ENCODE measurements at regions not wholly inside any gene's neighbourhood (a gene's known extent, or its start where the extent isn't known, plus 50 kb on each side); places are given as distances from the start of the nearest gene placed in this dataset.

GRCh38 chr5:18334949-18335348, 700.7 kb downstream of the TAF11L14 start:
- H3K9ac ChIP-seq (ENCODE audit: extremely low read depth, insufficient read length, low read length), result no peak overlapping the region
- H3K27me3 ChIP-seq (ENCODE audit: insufficient read depth, low read length), result no peaks in the 10 kb centered on the region
- no peak overlapping the region for H2BK15ac ChIP-seq (ENCODE audit: low read depth, low read length)
- no peaks in the 10 kb centered on the region for H3K79me1 ChIP-seq (ENCODE audit: insufficient read depth, low read depth, low read length, poor library complexity, severe bottlenecking)
- Mint-ChIP-seq H3K36me3 (ENCODE audit: insufficient read depth in 1 of 3, low read depth in 3 of 3) (no peaks in the 10 kb centered on the region; a peak in 1 of 7 replicates), H3K27ac (no peak overlapping the region), H3K4me3 (no peak overlapping the region), H3K27me3 (ENCODE audit: low read depth) (no peaks in the 10 kb centered on the region; the same call in 1 of the 2 replicates), H3K9me3 (peaks cover 5 to 12% of the 10 kb centered on the region in 2 experiments; a peak in 4 of 5 replicates), H3K4me1 (no peaks in the 10 kb centered on the region)
- TF ChIP-seq, protein P1, sequence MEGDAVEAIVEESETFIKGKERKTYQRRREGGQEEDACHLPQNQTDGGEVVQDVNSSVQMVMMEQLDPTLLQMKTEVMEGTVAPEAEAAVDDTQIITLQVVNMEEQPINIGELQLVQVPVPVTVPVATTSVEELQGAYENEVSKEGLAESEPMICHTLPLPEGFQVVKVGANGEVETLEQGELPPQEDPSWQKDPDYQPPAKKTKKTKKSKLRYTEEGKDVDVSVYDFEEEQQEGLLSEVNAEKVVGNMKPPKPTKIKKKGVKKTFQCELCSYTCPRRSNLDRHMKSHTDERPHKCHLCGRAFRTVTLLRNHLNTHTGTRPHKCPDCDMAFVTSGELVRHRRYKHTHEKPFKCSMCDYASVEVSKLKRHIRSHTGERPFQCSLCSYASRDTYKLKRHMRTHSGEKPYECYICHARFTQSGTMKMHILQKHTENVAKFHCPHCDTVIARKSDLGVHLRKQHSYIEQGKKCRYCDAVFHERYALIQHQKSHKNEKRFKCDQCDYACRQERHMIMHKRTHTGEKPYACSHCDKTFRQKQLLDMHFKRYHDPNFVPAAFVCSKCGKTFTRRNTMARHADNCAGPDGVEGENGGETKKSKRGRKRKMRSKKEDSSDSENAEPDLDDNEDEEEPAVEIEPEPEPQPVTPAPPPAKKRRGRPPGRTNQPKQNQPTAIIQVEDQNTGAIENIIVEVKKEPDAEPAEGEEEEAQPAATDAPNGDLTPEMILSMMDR (conservative IDR thresholded peaks at IDR 0.05), result no peak
- no peaks in the 10 kb centered on the region for H3K23me2 ChIP-seq (ENCODE audit: insufficient read length, low read depth, low read length, poor library complexity, severe bottlenecking)
- no peak overlapping the region for H3K18ac ChIP-seq (ENCODE audit: insufficient read length, low read depth, low read length)
- no peak overlapping the region for H3K14ac ChIP-seq (ENCODE audit: insufficient read depth, low read length)
- H3K4ac ChIP-seq (ENCODE audit: low read depth, low read length), result no peak overlapping the region
- no peak overlapping the region for H2AFZ ChIP-seq (ENCODE audit: low read length)
- H4K20me1 ChIP-seq (ENCODE audit: control insufficient read depth, insufficient read depth, insufficient read length), result no peaks in the 10 kb centered on the region
- no peak overlapping the region for H2BK120ac ChIP-seq (ENCODE audit: low read depth, low read length, poor library complexity, severe bottlenecking)
- no peak overlapping the region for H3K23ac ChIP-seq (ENCODE audit: insufficient read length, low read depth, low read length)
- WGBS (ENCODE audit: extremely low coverage, insufficient read length, low lambda C conversion rate), result no CpG with 5 or more reads among the region's 5 CpGs
- no peaks in the 10 kb centered on the region for H3K4me1 ChIP-seq (ENCODE audit: insufficient read depth, low read length)
- H3T11ph ChIP-seq (ENCODE audit: low read length), result no peak overlapping the region
- H2BK20ac ChIP-seq (ENCODE audit: low read depth, low read length, poor library complexity, severe bottlenecking), result no peak overlapping the region
- H3K9me3 ChIP-seq (ENCODE audit: control insufficient read depth, low read depth, low read length), result no peaks in the 10 kb centered on the region
- no peak overlapping the region for H3K4me2 ChIP-seq (ENCODE audit: insufficient read depth, insufficient read length, low read length)
- H4K8ac ChIP-seq (replicated peaks; ENCODE audit: insufficient read length, low read depth, low read length), result no peak overlapping the region
- H3K27ac ChIP-seq (ENCODE audit: insufficient read length, low read depth, low read length), result no peak overlapping the region
- no peaks in the 10 kb centered on the region for H3K79me2 ChIP-seq (ENCODE audit: insufficient read depth, low read length)
- no peak for DNase-seq
- H2AK5ac ChIP-seq (ENCODE audit: insufficient read length, low read length), result no peak overlapping the region
- no peak overlapping the region for H2BK12ac ChIP-seq (ENCODE audit: insufficient read length, low read depth, low read length)
- no peak overlapping the region for H4K5ac ChIP-seq (ENCODE audit: insufficient read length, low read depth, low read length)
- H2BK5ac ChIP-seq (ENCODE audit: insufficient read length, low read length), result no peak overlapping the region
- H3K56ac ChIP-seq (ENCODE audit: insufficient read length, low read depth, low read length), result no peak overlapping the region
- H4K91ac ChIP-seq (ENCODE audit: insufficient read length, low read depth, low read length), result no peak overlapping the region

Measured in H9 (cell line).